ENCODE measurements at regions not wholly inside any gene's neighbourhood (a gene's known extent, or its start where the extent isn't known, plus 50 kb on each side); places are given as distances from the start of the nearest gene placed in this dataset.

DNA sequence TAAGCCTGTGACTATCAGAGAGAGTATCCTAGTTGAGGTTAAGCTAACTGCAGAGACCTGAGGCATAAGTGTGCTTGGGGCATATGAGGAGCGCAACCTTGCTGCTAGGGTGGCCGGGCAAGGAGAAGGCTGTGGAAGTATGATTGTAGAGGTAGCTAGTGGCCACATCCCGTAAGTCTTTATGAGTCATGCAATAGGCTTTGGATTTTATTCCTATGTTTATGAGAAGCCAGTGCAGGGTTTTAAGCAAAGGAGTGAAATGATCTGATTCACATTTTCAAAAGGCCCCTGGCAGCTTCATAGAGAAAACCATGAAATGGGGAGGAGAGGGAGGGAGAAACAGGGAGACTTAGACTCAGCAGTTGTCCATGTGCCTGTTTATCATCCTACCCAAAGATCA, 92.1 kb upstream of the WDFY3 start:
- no peak for TF ChIP-seq POLR2A (IDR thresholded peaks at IDR 0.05)
- TF ChIP-seq, protein P1, sequence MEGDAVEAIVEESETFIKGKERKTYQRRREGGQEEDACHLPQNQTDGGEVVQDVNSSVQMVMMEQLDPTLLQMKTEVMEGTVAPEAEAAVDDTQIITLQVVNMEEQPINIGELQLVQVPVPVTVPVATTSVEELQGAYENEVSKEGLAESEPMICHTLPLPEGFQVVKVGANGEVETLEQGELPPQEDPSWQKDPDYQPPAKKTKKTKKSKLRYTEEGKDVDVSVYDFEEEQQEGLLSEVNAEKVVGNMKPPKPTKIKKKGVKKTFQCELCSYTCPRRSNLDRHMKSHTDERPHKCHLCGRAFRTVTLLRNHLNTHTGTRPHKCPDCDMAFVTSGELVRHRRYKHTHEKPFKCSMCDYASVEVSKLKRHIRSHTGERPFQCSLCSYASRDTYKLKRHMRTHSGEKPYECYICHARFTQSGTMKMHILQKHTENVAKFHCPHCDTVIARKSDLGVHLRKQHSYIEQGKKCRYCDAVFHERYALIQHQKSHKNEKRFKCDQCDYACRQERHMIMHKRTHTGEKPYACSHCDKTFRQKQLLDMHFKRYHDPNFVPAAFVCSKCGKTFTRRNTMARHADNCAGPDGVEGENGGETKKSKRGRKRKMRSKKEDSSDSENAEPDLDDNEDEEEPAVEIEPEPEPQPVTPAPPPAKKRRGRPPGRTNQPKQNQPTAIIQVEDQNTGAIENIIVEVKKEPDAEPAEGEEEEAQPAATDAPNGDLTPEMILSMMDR (IDR thresholded peaks at IDR 0.05) = no peak
- no peak for TF ChIP-seq POLR2AphosphoS5 (IDR thresholded peaks at IDR 0.05)
